PC-9 (cell line): ENCODE measurements at regions not wholly inside any gene's neighbourhood (a gene's known extent, or its start where the extent isn't known, plus 50 kb on each side); places are given as distances from the start of the nearest gene placed in this dataset.

Experiments
- CTCF ChIP-seq: fragments of 200-600 bp; sonication (generic); conservative IDR thresholded peaks from 2 replicates; pipeline ENCODE4 v1.6.1; 2017; ENCODE audit warnings: mixed run types, antibody characterized with exemption, mild to moderate bottlenecking, moderate library complexity
- EZH2 ChIP-seq: fragments of 200-600 bp; sonication (generic); IDR thresholded peaks from 2 replicates; pipeline ENCODE4 v1.8.0; 2017; ENCODE audit warnings: antibody characterized with exemption, low read depth

GRCh38 chr5:136805466-136805865 lies 440.1 kb upstream of the TRPC7 start:
- no peak; the same call in 1 of the 2 replicates for TF ChIP-seq CTCF
- no peak for TF ChIP-seq EZH2
